Endothelial cell of umbilical vein (primary cell): ENCODE measurements at regions not wholly inside any gene's neighbourhood (a gene's known extent, or its start where the extent isn't known, plus 50 kb on each side); places are given as distances from the start of the nearest gene placed in this dataset.

Experiments used
- BruUV-seq: library from RNA; stranded (reverse); fragments of 400-500 nt; replicated peaks from 2 replicates; lab custom pipeline; 2021; lab: Mats Ljungman, UMichigan
- CTCF ChIA-PET: fragments of 300-600, 350-600 bp; sonication (Branson Sonifier 250); formaldehyde crosslinking; loops from one replicate; lab custom pipeline; 2021; ENCODE audit warnings: antibody characterized with exemption, inconsistent platforms; lab: Charles Lee
- POLR2A ChIA-PET: fragments of 300-600, 350-600 bp; sonication (Branson Sonifier 250); formaldehyde crosslinking; loops from one replicate; lab custom pipeline; 2021; ENCODE audit warnings: antibody characterized with exemption, inconsistent platforms; lab: Charles Lee
- DNase-seq: peaks from one replicate; pipeline ENCODE4 v3.0.0-alpha.2; 2011; ENCODE audit warnings: low read depth, low spot score
- FAIRE-seq: peaks from 2 replicates; lab custom pipeline; 2011; peaks lifted over from hg19 to GRCh38; lab: Jason Lieb, UNC
- H2AFZ ChIP-seq: 2 replicates; pipeline ENCODE4 v1.6.0; 2012; ENCODE audit warnings: low read depth, low read length, control low read depth, inconsistent platforms
- H3K27ac ChIP-seq: 2 replicates; pipeline ENCODE4 v1.5.1; 2011; ENCODE audit warnings: low read depth, mild to moderate bottlenecking, control low read depth, low read length, moderate library complexity; ENCODE audit not compliant: insufficient read depth
- H3K27me3 ChIP-seq, 2 experiments: 2 replicates each; pipeline versions ENCODE4 v1.6.0 to v1.6.1; 2011; ENCODE audit warnings: low read length in 2 of 2, mixed read lengths in 1 of 2; ENCODE audit not compliant: control insufficient read depth in 2 of 2, insufficient read depth in 2 of 2
- H3K36me3 ChIP-seq, 2 experiments: 2 replicates in 1 of 2; 3 replicates in 1 of 2; pipeline ENCODE4 v1.5.1; 2011; ENCODE audit warnings: low read length in 2 of 2, mild to moderate bottlenecking in 1 of 2, moderate library complexity in 1 of 2; ENCODE audit not compliant: control insufficient read depth in 2 of 2, insufficient read depth in 2 of 2; ENCODE audit errors: extremely low read depth in 1 of 2
- H3K4me1 ChIP-seq: 3 replicates; pipeline ENCODE4 v1.5.1; 2011; ENCODE audit warnings: mild to moderate bottlenecking, low read length; ENCODE audit not compliant: control insufficient read depth, insufficient read depth; ENCODE audit errors: extremely low read depth
- H3K4me2 ChIP-seq: 2 replicates; pipeline ENCODE4 v1.6.1; 2011; ENCODE audit warnings: low read length, control low read depth, mixed read lengths; ENCODE audit not compliant: insufficient read depth
- H3K4me3 ChIP-seq, 3 experiments: fragments of 200-600 bp in 1 of 3; sonication (generic), shearing (Covaris generic) in 1 of 3; replicated peaks in 1 of 3; 2 replicates each; pipeline ENCODE4 v1.5.1; 2011 to 2016; ENCODE audit warnings: control low read depth in 3 of 3, low read length in 3 of 3, mild to moderate bottlenecking in 2 of 3, inconsistent platforms in 1 of 3, low read depth in 1 of 3, moderate library complexity in 1 of 3; ENCODE audit not compliant: insufficient read depth in 1 of 3
- H3K79me2 ChIP-seq: 2 replicates; pipeline ENCODE4 v1.6.0; 2012; ENCODE audit warnings: low read length, inconsistent platforms; ENCODE audit not compliant: control insufficient read depth, insufficient read depth
- H3K9ac ChIP-seq: replicated peaks from 2 replicates; pipeline ENCODE3; 2011; ENCODE audit warnings: low read length, control low read depth; ENCODE audit not compliant: insufficient read depth; ENCODE audit errors: extremely low read depth
- H3K9me1 ChIP-seq: replicated peaks from 3 replicates; pipeline ENCODE4 v1.6.0; 2011; ENCODE audit warnings: mild to moderate bottlenecking, low read length; ENCODE audit not compliant: control insufficient read depth, insufficient read depth; ENCODE audit errors: extremely low read depth
- H3K9me3 ChIP-seq: replicated peaks from 2 replicates; pipeline ENCODE4 v1.5.1; 2012; ENCODE audit warnings: low read length, inconsistent platforms; ENCODE audit not compliant: control insufficient read depth, insufficient read depth
- H4K20me1 ChIP-seq: replicated peaks from 2 replicates; pipeline ENCODE3; 2011; ENCODE audit warnings: mild to moderate bottlenecking, low read length; ENCODE audit not compliant: control insufficient read depth, insufficient read depth; ENCODE audit errors: extremely low read depth
- EZH2 ChIP-seq: IDR thresholded peaks from 2 replicates; pipeline ENCODE4 v1.6.1; 2012; ENCODE audit warnings: borderline replicate concordance, low read depth, mild to moderate bottlenecking, moderate library complexity, low read length, inconsistent platforms; ENCODE audit not compliant: severe bottlenecking
- FOS ChIP-seq: IDR thresholded peaks from 2 replicates; pipeline ENCODE4 v1.6.1; 2011; ENCODE audit warnings: mild to moderate bottlenecking, low read length, moderate library complexity, borderline replicate concordance; ENCODE audit not compliant: insufficient read depth
- GATA2 ChIP-seq: IDR thresholded peaks from 2 replicates; pipeline ENCODE4 v1.7.0; 2011; ENCODE audit warnings: low read depth, mild to moderate bottlenecking, moderate library complexity, mixed read lengths, low read length; ENCODE audit not compliant: insufficient read length, insufficient read depth
- JUN ChIP-seq: IDR thresholded peaks from 2 replicates; pipeline ENCODE4 v1.6.1; 2011; ENCODE audit warnings: borderline replicate concordance, low read depth; ENCODE audit not compliant: insufficient read length, insufficient read depth
- MYC ChIP-seq: IDR thresholded peaks from one replicate; pipeline ENCODE4 v1.6.1; 2011; ENCODE audit warnings: mild to moderate bottlenecking, low read depth, low read length
- POLR2A ChIP-seq: IDR thresholded peaks from 2 replicates; pipeline ENCODE4 v1.6.1; 2012; ENCODE audit warnings: low read depth, mild to moderate bottlenecking, control low read depth, low read length
- POLR2AphosphoS5 ChIP-seq: IDR thresholded peaks from 2 replicates; pipeline ENCODE4 v1.6.1; 2012; ENCODE audit warnings: low read depth, mild to moderate bottlenecking, control low read depth, low read length, moderate library complexity; ENCODE audit not compliant: insufficient read depth
- dilution Hi-C: fragments of 300-500 bp; cut with MboI; formaldehyde crosslinking; loops from one replicate; pipeline ENCODE4 v1.15.0; 2019; ENCODE audit warnings: low sequenced_read_pairs; ENCODE audit not compliant: extremely low pct_ligation_motif_present
- intact Hi-C: fragments of 100-400 bp; cut with micrococcal nuclease; formaldehyde crosslinking; loops from one replicate; pipeline ENCODE4 v1.10.0; 2022
- TF ChIP-seq, protein P1 (sequence below): IDR thresholded peaks from 2 replicates; pipeline ENCODE4 v1.6.1; 2011; ENCODE audit not compliant: insufficient read depth, insufficient read length
- TF ChIP-seq, protein P2 (sequence below), 2 donors: IDR thresholded peaks; 1 replicate in 1 of 2; 2 replicates in 1 of 2; pipeline ENCODE4 v1.5.1; 2011; ENCODE audit warnings: low read length in 2 of 2, mild to moderate bottlenecking in 2 of 2, moderate library complexity in 2 of 2, control low read depth in 1 of 2, inconsistent platforms in 1 of 2, low read depth in 1 of 2; ENCODE audit not compliant: insufficient read depth in 1 of 2; ENCODE audit errors: extremely low read depth in 1 of 2

DNA sequence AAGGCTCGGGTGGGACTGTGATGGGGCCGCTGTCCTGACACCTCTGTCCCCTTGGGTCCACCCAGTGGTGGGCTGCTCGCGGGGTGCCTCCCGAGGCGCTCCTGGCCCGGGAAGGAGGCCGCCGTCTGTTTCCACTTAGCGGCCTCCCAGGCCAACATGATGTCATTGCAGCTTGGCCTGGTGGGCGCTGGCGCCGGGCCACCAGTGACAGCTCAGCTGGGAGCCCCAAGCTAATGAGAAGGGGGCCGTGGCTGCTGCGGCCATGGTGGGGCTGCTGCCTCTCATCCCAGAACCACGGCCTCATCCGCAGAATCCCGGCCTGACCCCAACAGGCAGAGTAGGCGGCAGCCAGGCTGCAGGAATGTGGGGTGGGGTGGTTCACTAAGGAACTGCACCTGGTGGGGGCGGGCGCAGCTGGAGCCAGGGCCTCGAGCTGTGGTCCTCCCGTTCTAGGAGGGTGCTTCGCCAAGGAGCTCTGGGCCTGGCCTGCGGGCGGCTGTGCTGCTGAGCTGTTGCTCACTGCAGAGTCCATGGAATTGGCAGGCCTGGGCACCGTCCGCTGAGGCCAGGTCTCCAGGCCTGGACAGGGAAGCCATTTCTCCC, 123.5 kb upstream of the COL5A1 start:
- Histone ChIP-seq H3K79me2 (no peaks in the 10 kb centered on the region), H2AFZ (no peak overlapping the region), H3K9ac (no peak overlapping the region), H3K4me2 (no peak overlapping the region), H3K27ac (no peak overlapping the region), H4K20me1 (no peaks in the 10 kb centered on the region), H3K9me1 (no peaks in the 10 kb centered on the region), H3K36me3 (no peaks in the 10 kb centered on the region), H3K27me3 (no peaks in the 10 kb centered on the region), H3K9me3 (no peaks in the 10 kb centered on the region), H3K4me3 (no peak overlapping the region), H3K4me1 (no peaks in the 10 kb centered on the region)
- ChIA-PET CTCF (no interaction called here), POLR2A (no interaction called here)
- FAIRE-seq: no peak
- dilution Hi-C loops (no loop called here), intact Hi-C loops (no loop called here)
- no TSS peak for BruUV-seq
- DNase-seq: no peak
- TF ChIP-seq POLR2AphosphoS5 (no peak), POLR2A (no peak), FOS (no peak), EZH2 (no peak), MYC (no peak), JUN (no peak), GATA2 (no peak)
- TF ChIP-seq, protein P1, sequence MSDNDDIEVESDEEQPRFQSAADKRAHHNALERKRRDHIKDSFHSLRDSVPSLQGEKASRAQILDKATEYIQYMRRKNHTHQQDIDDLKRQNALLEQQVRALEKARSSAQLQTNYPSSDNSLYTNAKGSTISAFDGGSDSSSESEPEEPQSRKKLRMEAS: no peak
- TF ChIP-seq, protein P2, sequence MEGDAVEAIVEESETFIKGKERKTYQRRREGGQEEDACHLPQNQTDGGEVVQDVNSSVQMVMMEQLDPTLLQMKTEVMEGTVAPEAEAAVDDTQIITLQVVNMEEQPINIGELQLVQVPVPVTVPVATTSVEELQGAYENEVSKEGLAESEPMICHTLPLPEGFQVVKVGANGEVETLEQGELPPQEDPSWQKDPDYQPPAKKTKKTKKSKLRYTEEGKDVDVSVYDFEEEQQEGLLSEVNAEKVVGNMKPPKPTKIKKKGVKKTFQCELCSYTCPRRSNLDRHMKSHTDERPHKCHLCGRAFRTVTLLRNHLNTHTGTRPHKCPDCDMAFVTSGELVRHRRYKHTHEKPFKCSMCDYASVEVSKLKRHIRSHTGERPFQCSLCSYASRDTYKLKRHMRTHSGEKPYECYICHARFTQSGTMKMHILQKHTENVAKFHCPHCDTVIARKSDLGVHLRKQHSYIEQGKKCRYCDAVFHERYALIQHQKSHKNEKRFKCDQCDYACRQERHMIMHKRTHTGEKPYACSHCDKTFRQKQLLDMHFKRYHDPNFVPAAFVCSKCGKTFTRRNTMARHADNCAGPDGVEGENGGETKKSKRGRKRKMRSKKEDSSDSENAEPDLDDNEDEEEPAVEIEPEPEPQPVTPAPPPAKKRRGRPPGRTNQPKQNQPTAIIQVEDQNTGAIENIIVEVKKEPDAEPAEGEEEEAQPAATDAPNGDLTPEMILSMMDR (IDR thresholded peaks at IDR 0.05; ENCODE audit: extremely low read depth in 1 of 2, insufficient read depth in 1 of 2, low read depth in 1 of 2, low read length in 2 of 2): no peak
